BE2C (cell line): ENCODE measurements at regions not wholly inside any gene's neighbourhood (a gene's known extent, or its start where the extent isn't known, plus 50 kb on each side); places are given as distances from the start of the nearest gene placed in this dataset.
"Not testable (repeated sequence)": the region's sequence is repeated elsewhere in the genome, so short reads cannot be mapped to it uniquely, and the experiment has no call there.

Experiments
- DNase-seq: peaks from one replicate; pipeline ENCODE4 v3.0.0-alpha.2; 2020
- H3K27me3 ChIP-seq: fragments of 250-450 bp; sonication (Bioruptor Pico); 2 replicates; pipeline ENCODE4 v1.5.1; 2020; ENCODE audit warnings: mild to moderate bottlenecking
- H3K36me3 ChIP-seq: fragments of 250-450 bp; sonication (Bioruptor Pico); 2 replicates; pipeline ENCODE4 v1.5.1; 2020; ENCODE audit warnings: mild to moderate bottlenecking
- H3K4me1 ChIP-seq: fragments of 250-450 bp; sonication (Bioruptor Pico); 2 replicates; pipeline ENCODE4 v1.5.1; 2020
- H3K4me3 ChIP-seq: 2 replicates; pipeline ENCODE4 v1.5.1; 2011; ENCODE audit warnings: low read depth, low read length
- H3K9me3 ChIP-seq: fragments of 250-450 bp; sonication (Bioruptor Pico); 2 replicates; pipeline ENCODE4 v1.5.1; 2020
- CTCF ChIP-seq: IDR thresholded peaks from 2 replicates; pipeline ENCODE4 v1.5.1; 2012; ENCODE audit warnings: mild to moderate bottlenecking, low read depth, low read length

- not testable (repeated sequence) for H3K9me3 ChIP-seq, DNase-seq, H3K27me3 ChIP-seq, H3K4me3 ChIP-seq, H3K4me1 ChIP-seq, H3K36me3 ChIP-seq
These were observed 64.5 kb downstream of the SLC30A10 start for GRCh38 chr1:219863816-219864215.

GRCh38 chr1:219862366-219862765 lies 66.0 kb downstream of the SLC30A10 start:
- no peaks in the 10 kb centered on the region for H3K9me3 ChIP-seq
- H3K4me1 ChIP-seq = no peaks in the 10 kb centered on the region
- no peak overlapping the region for H3K4me3 ChIP-seq
- DNase-seq = no peak
- H3K27me3 ChIP-seq = no peaks in the 10 kb centered on the region; the same call in 1 of the 2 replicates
- TF ChIP-seq CTCF = no peak
- no peaks in the 10 kb centered on the region for H3K36me3 ChIP-seq

GRCh38 chr1:219858980-219859379 lies 69.4 kb downstream of the SLC30A10 start:
- DNase-seq = no peak
- TF ChIP-seq CTCF = no peak
- no peaks in the 10 kb centered on the region for H3K36me3 ChIP-seq
- H3K9me3 ChIP-seq = no peaks in the 10 kb centered on the region
- no peak overlapping the region for H3K4me3 ChIP-seq
- no peaks in the 10 kb centered on the region for H3K4me1 ChIP-seq
- no peaks in the 10 kb centered on the region; the same call in 1 of the 2 replicates for H3K27me3 ChIP-seq

- no peak for TF ChIP-seq CTCF
- DNase-seq = no peak
- no peaks in the 10 kb centered on the region for H3K9me3 ChIP-seq
- H3K4me3 ChIP-seq = no peak overlapping the region
- H3K27me3 ChIP-seq = peaks cover 5% of the 10 kb centered on the region
- H3K4me1 ChIP-seq = no peaks in the 10 kb centered on the region
- no peaks in the 10 kb centered on the region for H3K36me3 ChIP-seq
These were observed 81.0 kb downstream of the SLC30A10 start for GRCh38 chr1:219847215-219847855.

GRCh38 chr1:219839595-219839994 lies 88.8 kb downstream of the SLC30A10 start:
- not testable (repeated sequence) for H3K36me3 ChIP-seq, H3K4me1 ChIP-seq, DNase-seq, H3K9me3 ChIP-seq, H3K4me3 ChIP-seq
- H3K27me3 ChIP-seq = peaks cover 16% of the 10 kb centered on the region; the same call in 1 of the 2 replicates

- no peak overlapping the region for H3K4me3 ChIP-seq
- no peaks in the 10 kb centered on the region for H3K36me3 ChIP-seq
- no peaks in the 10 kb centered on the region for H3K4me1 ChIP-seq
- no peak for DNase-seq
- TF ChIP-seq CTCF = no peak
- no peaks in the 10 kb centered on the region for H3K9me3 ChIP-seq
- H3K27me3 ChIP-seq = peaks cover 16% of the 10 kb centered on the region; the same call in 1 of the 2 replicates
These were observed 90.4 kb downstream of the SLC30A10 start for GRCh38 chr1:219837994-219838294.

GRCh38 chr1:219837274-219837993 lies 90.9 kb downstream of the SLC30A10 start:
- no peak overlapping the region for H3K4me3 ChIP-seq
- peak; percentile 29 for DNase-seq
- H3K36me3 ChIP-seq = no peaks in the 10 kb centered on the region
- H3K9me3 ChIP-seq = no peaks in the 10 kb centered on the region
- peaks cover 16% of the 10 kb centered on the region; the same call in 1 of the 2 replicates for H3K27me3 ChIP-seq
- H3K4me1 ChIP-seq = no peaks in the 10 kb centered on the region
- peak; percentile 80 for TF ChIP-seq CTCF
